Natural killer cell (primary cell): ENCODE measurements at regions not wholly inside any gene's neighbourhood (a gene's known extent, or its start where the extent isn't known, plus 50 kb on each side); places are given as distances from the start of the nearest gene placed in this dataset.
A peak's percentile ranks its signal among the peaks of the same experiment; 100 is the strongest.

ENCODE experiments used
- ATAC-seq, 3 donors: fragments of 150-1000 bp in 2 of 3; fragments of 200-7000 bp in 1 of 3; cut with Tn5 transposase; 1 replicate in 1 of 3; 2 replicates in 2 of 3; pipeline ENCODE4 v1.10.0; 2021; ENCODE audit warnings: mild to moderate bottlenecking in 2 of 3, moderate library complexity in 2 of 3
- DNase-seq, 2 donors: peaks; one replicate each; pipeline versions ENCODE4 v3.0.0 to v3.0.0-alpha.2; 2013 to 2021; ENCODE audit warnings: mixed read lengths in 1 of 2
- H3K27ac ChIP-seq: one replicate; pipeline ENCODE4 v1.5.1; 2013; ENCODE audit warnings: mild to moderate bottlenecking, low read length
- H3K27me3 ChIP-seq: one replicate; pipeline ENCODE4 v1.6.1; 2013; ENCODE audit warnings: low read length; ENCODE audit not compliant: control insufficient read depth, insufficient read depth
- H3K36me3 ChIP-seq: one replicate; pipeline ENCODE4 v1.6.1; 2013; ENCODE audit warnings: low read length; ENCODE audit not compliant: control insufficient read depth, insufficient read depth
- H3K4me1 ChIP-seq: one replicate; pipeline ENCODE4 v1.6.1; 2013; ENCODE audit warnings: low read length; ENCODE audit not compliant: control insufficient read depth, insufficient read depth
- H3K4me3 ChIP-seq: one replicate; pipeline ENCODE4 v1.5.1; 2013; ENCODE audit warnings: low read length
- H3K9me3 ChIP-seq: one replicate; pipeline ENCODE4 v1.6.1; 2013; ENCODE audit warnings: low read length; ENCODE audit not compliant: control insufficient read depth, insufficient read depth
- H3K27ac Mint-ChIP-seq, 2 donors: one replicate each; pipeline ENCODE4 v1.8.0; 2022; ENCODE audit warnings: mild to moderate bottlenecking in 2 of 2, mixed read lengths in 2 of 2, moderate library complexity in 1 of 2
- H3K27me3 Mint-ChIP-seq, 2 donors: one replicate each; pipeline ENCODE4 v1.8.0; 2022; ENCODE audit warnings: low read depth in 2 of 2, mixed read lengths in 2 of 2
- H3K36me3 Mint-ChIP-seq: one replicate; pipeline ENCODE4 v1.8.0; 2022; ENCODE audit warnings: mixed read lengths
- H3K4me1 Mint-ChIP-seq, 2 donors: one replicate each; pipeline ENCODE4 v1.8.0; 2022; ENCODE audit warnings: mixed read lengths in 2 of 2
- H3K4me3 Mint-ChIP-seq: one replicate; pipeline ENCODE4 v1.8.0; 2022; ENCODE audit warnings: mild to moderate bottlenecking, moderate library complexity, mixed read lengths
- H3K9me3 Mint-ChIP-seq, 2 donors: one replicate each; pipeline ENCODE4 v1.8.0; 2022; ENCODE audit warnings: mixed read lengths in 2 of 2
- CTCF ChIP-seq: fragments of 200-600 bp; IDR thresholded peaks from one replicate; pipeline ENCODE4 v1.8.0; 2022; ENCODE audit warnings: antibody characterized with exemption
- WGBS: methylation state at CpG from one replicate; pipeline ENCODE4 v1.1.7; 2013; ENCODE audit warnings: missing lambda C conversion rate; ENCODE audit not compliant: insufficient coverage; 5-methylcytosine and 5-hydroxymethylcytosine counted together
- intact Hi-C: fragments of 100-400 bp; cut with micrococcal nuclease; formaldehyde crosslinking; loops from one replicate; pipeline ENCODE4 v1.14.2; 2022

- ATAC-seq (peak; percentile 84 to 94 (median 93)), DNase-seq (peak; percentile 83 to 94)
- Histone ChIP-seq H3K4me3 (peak overlapping the region; percentile 99), H3K27me3 (no peaks in the 10 kb centered on the region), H3K36me3 (no peaks in the 10 kb centered on the region), H3K9me3 (no peaks in the 10 kb centered on the region), H3K4me1 (peaks cover 16% of the 10 kb centered on the region), H3K27ac (peak overlapping the region; percentile 96)
- peak overlapping the region; percentile 92 to 99 for H3K27ac Mint-ChIP-seq
- H3K4me3 Mint-ChIP-seq: peak overlapping the region; percentile 96
- intact Hi-C loops: loop anchor here (1.0 kb wide), 2 partner anchors 23 to 53 kb away; partner anchors contain the start of gene KDM4C
- H3K36me3 Mint-ChIP-seq: no peaks in the 10 kb centered on the region
- peaks cover 0 to 3% of the 10 kb centered on the region in 2 donors for H3K27me3 Mint-ChIP-seq
- H3K4me1 Mint-ChIP-seq: peaks cover 7 to 9% of the 10 kb centered on the region in 2 donors
- no peaks in the 10 kb centered on the region for H3K9me3 Mint-ChIP-seq
- TF ChIP-seq CTCF: no peak
- under 1% methylated on average over 57 of the region's 57 CpGs for WGBS
Measured at GRCh38 chr9:6703898-6704639, 53.7 kb upstream of the KDM4C start.

GRCh38 chr9:6702707-6703106 lies 55.1 kb upstream of the KDM4C start:
- Mint-ChIP-seq H3K9me3 (no peaks in the 10 kb centered on the region), H3K36me3 (no peaks in the 10 kb centered on the region), H3K4me3 (peak overlapping the region; percentile 96), H3K27ac (peak overlapping the region; percentile 92 to 99), H3K27me3 (peaks cover 0 to 3% of the 10 kb centered on the region in 2 donors), H3K4me1 (peaks cover 7 to 9% of the 10 kb centered on the region in 2 donors)
- no peak for DNase-seq
- Histone ChIP-seq H3K36me3 (no peaks in the 10 kb centered on the region), H3K4me1 (peaks cover 16% of the 10 kb centered on the region), H3K9me3 (no peaks in the 10 kb centered on the region), H3K4me3 (no peak overlapping the region), H3K27me3 (no peaks in the 10 kb centered on the region), H3K27ac (no peak overlapping the region)
- intact Hi-C loops: no loop called here
- ATAC-seq: no peak
- WGBS: 84% methylated on average over 5 of the region's 7 CpGs
- TF ChIP-seq CTCF: no peak

- no peak for TF ChIP-seq CTCF
- H3K4me3 Mint-ChIP-seq: no peak overlapping the region
- no peak for ATAC-seq
- Histone ChIP-seq H3K27me3 (no peaks in the 10 kb centered on the region), H3K36me3 (no peaks in the 10 kb centered on the region), H3K27ac (no peak overlapping the region), H3K4me3 (no peak overlapping the region), H3K9me3 (no peaks in the 10 kb centered on the region), H3K4me1 (no peaks in the 10 kb centered on the region)
- no peaks in the 10 kb centered on the region for H3K36me3 Mint-ChIP-seq
- H3K4me1 Mint-ChIP-seq: no peaks in the 10 kb centered on the region
- H3K27ac Mint-ChIP-seq: no peak overlapping the region
- peaks cover 0 to 3% of the 10 kb centered on the region in 2 donors for H3K27me3 Mint-ChIP-seq
- WGBS: 97% methylated on average over 9 of the region's 9 CpGs
- H3K9me3 Mint-ChIP-seq: no peaks in the 10 kb centered on the region
- DNase-seq: no peak
- intact Hi-C loops: no loop called here
Measured at GRCh38 chr9:6696178-6696577, 50.6 kb upstream of the GLDC start.
